WTC11 (cell line): ENCODE measurements at regions not wholly inside any gene's neighbourhood (a gene's known extent, or its start where the extent isn't known, plus 50 kb on each side); places are given as distances from the start of the nearest gene placed in this dataset.

ENCODE experiments used
- ATAC-seq: fragments of 200-7000 bp; cut with Tn5 transposase; 2 replicates; pipeline ENCODE4 v1.10.0; 2021; ENCODE audit warnings: mild to moderate bottlenecking, moderate library complexity
- CTCF ChIA-PET: fragments of 300-600 bp; sonication (Branson Sonifier 250); formaldehyde crosslinking; loops from one replicate; lab custom pipeline; 2021; ENCODE audit warnings: antibody characterized with exemption; lab: Charles Lee
- POLR2A ChIA-PET: fragments of 350-600 bp; sonication (Branson Sonifier 250); formaldehyde crosslinking; loops from one replicate; lab custom pipeline; 2021; ENCODE audit warnings: antibody characterized with exemption; lab: Charles Lee
- DNase-seq: peaks from one replicate; pipeline ENCODE4 v3.0.0; 2021; ENCODE audit warnings: low spot score
- H3K27ac Mint-ChIP-seq: 2 replicates; pipeline ENCODE4 v1.8.0; 2021; ENCODE audit warnings: mixed read lengths
- H3K27me3 Mint-ChIP-seq: 2 replicates; pipeline ENCODE4 v1.8.0; 2021; ENCODE audit warnings: low read depth, mild to moderate bottlenecking, moderate library complexity, mixed read lengths
- H3K36me3 Mint-ChIP-seq: 2 replicates; pipeline ENCODE4 v1.8.0; 2021; ENCODE audit warnings: mixed read lengths
- H3K4me1 Mint-ChIP-seq: 2 replicates; pipeline ENCODE4 v1.8.0; 2022; ENCODE audit warnings: mixed read lengths
- H3K4me3 Mint-ChIP-seq: 2 replicates; pipeline ENCODE4 v1.8.0; 2021; ENCODE audit warnings: mild to moderate bottlenecking, moderate library complexity, mixed read lengths
- H3K9me3 Mint-ChIP-seq: 2 replicates; pipeline ENCODE4 v1.8.0; 2021; ENCODE audit warnings: mixed read lengths
- ARID4B ChIP-seq: sonication (generic); formaldehyde crosslinking; IDR thresholded peaks from 2 replicates; pipeline ENCODE4 v1.8.0; 2023; ENCODE audit warnings: missing genetic modification reagents, mild to moderate bottlenecking, borderline replicate concordance
- FOXK1 ChIP-seq: sonication (generic); formaldehyde crosslinking; IDR thresholded peaks from 2 replicates; pipeline ENCODE4 v1.8.0; 2022; ENCODE audit warnings: mild to moderate bottlenecking, moderate library complexity, missing genetic modification reagents
- GABPB1 ChIP-seq: sonication (generic); formaldehyde crosslinking; IDR thresholded peaks from 2 replicates; pipeline ENCODE4 v1.8.1; 2023; ENCODE audit warnings: mild to moderate bottlenecking, missing genetic modification reagents
- NFYB ChIP-seq: sonication (generic); formaldehyde crosslinking; conservative IDR thresholded peaks from 2 replicates; pipeline ENCODE4 v1.8.0; 2022; ENCODE audit warnings: low read depth, missing genetic modification reagents
- NR3C1 ChIP-seq: sonication (generic); formaldehyde crosslinking; conservative IDR thresholded peaks from 2 replicates; pipeline ENCODE4 v1.8.1; 2023; ENCODE audit warnings: low read depth, mild to moderate bottlenecking, missing genetic modification reagents
- PRDM15 ChIP-seq: sonication (generic); formaldehyde crosslinking; IDR thresholded peaks from 2 replicates; pipeline ENCODE4 v1.8.0; 2022; ENCODE audit warnings: missing genetic modification reagents
- SMAD3 ChIP-seq: sonication (generic); formaldehyde crosslinking; IDR thresholded peaks from 2 replicates; pipeline ENCODE4 v1.8.0; 2022; ENCODE audit warnings: missing genetic modification reagents, mild to moderate bottlenecking, borderline replicate concordance
- SP1 ChIP-seq: sonication (generic); formaldehyde crosslinking; conservative IDR thresholded peaks from 2 replicates; pipeline ENCODE4 v1.8.1; 2022; ENCODE audit warnings: missing genetic modification reagents
- TCF7 ChIP-seq: sonication (generic); formaldehyde crosslinking; IDR thresholded peaks from 2 replicates; pipeline ENCODE4 v1.8.0; 2022; ENCODE audit warnings: mild to moderate bottlenecking, low read depth, missing genetic modification reagents, moderate library complexity
- TP53 ChIP-seq: sonication (generic); formaldehyde crosslinking; IDR thresholded peaks from 2 replicates; pipeline ENCODE4 v1.8.1; 2023; ENCODE audit warnings: mild to moderate bottlenecking, missing genetic modification reagents
- USF2 ChIP-seq: sonication (generic); formaldehyde crosslinking; IDR thresholded peaks from 2 replicates; pipeline ENCODE4 v1.8.1; 2023; ENCODE audit warnings: mild to moderate bottlenecking, missing genetic modification reagents, moderate library complexity
- ZBTB21 ChIP-seq: sonication (generic); formaldehyde crosslinking; IDR thresholded peaks from 2 replicates; pipeline ENCODE4 v1.8.1; 2023; ENCODE audit warnings: mild to moderate bottlenecking, missing genetic modification reagents, borderline replicate concordance
- ZNF219 ChIP-seq: sonication (generic); formaldehyde crosslinking; IDR thresholded peaks from 2 replicates; pipeline ENCODE4 v1.8.0; 2023; ENCODE audit warnings: missing genetic modification reagents, mild to moderate bottlenecking, borderline replicate concordance
- ZNF281 ChIP-seq: sonication (generic); formaldehyde crosslinking; IDR thresholded peaks from 2 replicates; pipeline ENCODE4 v1.8.0; 2023; ENCODE audit warnings: mild to moderate bottlenecking, missing genetic modification reagents
- ZNF532 ChIP-seq: fragments of 250-450 bp; sonication (Bioruptor Pico); IDR thresholded peaks from 2 replicates; pipeline ENCODE4 v1.9.0; 2021; ENCODE audit warnings: mild to moderate bottlenecking, borderline replicate concordance
- ZSCAN18 ChIP-seq: fragments of 250-450 bp; sonication (Bioruptor Pico); IDR thresholded peaks from 2 replicates; pipeline ENCODE4 v2.1.2; 2022; ENCODE audit warnings: mild to moderate bottlenecking, moderate library complexity

GRCh38 chr12:59097876-59098275 is 177.6 kb upstream of the LRIG3 start:
- TF ChIP-seq ZNF219 (CRISPR knock-in tag): no peak
- TF ChIP-seq NFYB (CRISPR knock-in tag): no peak
- TF ChIP-seq TCF7 (CRISPR knock-in tag): no peak
- no peak for TF ChIP-seq ZNF532
- no peak for TF ChIP-seq ZNF281 (CRISPR knock-in tag)
- no peak for TF ChIP-seq ARID4B (CRISPR knock-in tag)
- no peak for TF ChIP-seq SP1 (CRISPR knock-in tag)
- no peak for TF ChIP-seq GABPB1 (CRISPR knock-in tag)
- no peak for TF ChIP-seq USF2
- TF ChIP-seq TP53 (CRISPR knock-in tag): no peak
- no peak for TF ChIP-seq PRDM15
- TF ChIP-seq FOXK1 (CRISPR knock-in tag): no peak
- TF ChIP-seq ZSCAN18 (CRISPR knock-in tag): no peak
- no peak for TF ChIP-seq SMAD3 (CRISPR knock-in tag)
- TF ChIP-seq NR3C1 (CRISPR knock-in tag): no peak
- no peak for TF ChIP-seq ZBTB21 (CRISPR knock-in tag)
- H3K27ac Mint-ChIP-seq: no peak overlapping the region
- H3K4me1 Mint-ChIP-seq: peaks cover 27% of the 10 kb centered on the region
- ATAC-seq: no peak
- ChIA-PET CTCF (no interaction called here), POLR2A (no interaction called here)
- no peak overlapping the region for H3K4me3 Mint-ChIP-seq
- no peaks in the 10 kb centered on the region for H3K27me3 Mint-ChIP-seq
- peaks cover 5% of the 10 kb centered on the region; the same call in 1 of the 2 replicates for H3K9me3 Mint-ChIP-seq
- DNase-seq: no peak
- H3K36me3 Mint-ChIP-seq: no peaks in the 10 kb centered on the region
